ENCODE measurements at regions not wholly inside any gene's neighbourhood (a gene's known extent, or its start where the extent isn't known, plus 50 kb on each side); places are given as distances from the start of the nearest gene placed in this dataset.

- no peak overlapping the region for H2BK12ac ChIP-seq (ENCODE audit: insufficient read length, low read depth, low read length)
- WGBS (ENCODE audit: extremely low coverage, insufficient read length, low lambda C conversion rate): no CpG with 5 or more reads among the region's 3 CpGs
- H2AK5ac ChIP-seq (ENCODE audit: insufficient read length, low read length): no peak overlapping the region
- TF ChIP-seq, protein P1, sequence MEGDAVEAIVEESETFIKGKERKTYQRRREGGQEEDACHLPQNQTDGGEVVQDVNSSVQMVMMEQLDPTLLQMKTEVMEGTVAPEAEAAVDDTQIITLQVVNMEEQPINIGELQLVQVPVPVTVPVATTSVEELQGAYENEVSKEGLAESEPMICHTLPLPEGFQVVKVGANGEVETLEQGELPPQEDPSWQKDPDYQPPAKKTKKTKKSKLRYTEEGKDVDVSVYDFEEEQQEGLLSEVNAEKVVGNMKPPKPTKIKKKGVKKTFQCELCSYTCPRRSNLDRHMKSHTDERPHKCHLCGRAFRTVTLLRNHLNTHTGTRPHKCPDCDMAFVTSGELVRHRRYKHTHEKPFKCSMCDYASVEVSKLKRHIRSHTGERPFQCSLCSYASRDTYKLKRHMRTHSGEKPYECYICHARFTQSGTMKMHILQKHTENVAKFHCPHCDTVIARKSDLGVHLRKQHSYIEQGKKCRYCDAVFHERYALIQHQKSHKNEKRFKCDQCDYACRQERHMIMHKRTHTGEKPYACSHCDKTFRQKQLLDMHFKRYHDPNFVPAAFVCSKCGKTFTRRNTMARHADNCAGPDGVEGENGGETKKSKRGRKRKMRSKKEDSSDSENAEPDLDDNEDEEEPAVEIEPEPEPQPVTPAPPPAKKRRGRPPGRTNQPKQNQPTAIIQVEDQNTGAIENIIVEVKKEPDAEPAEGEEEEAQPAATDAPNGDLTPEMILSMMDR (conservative IDR thresholded peaks at IDR 0.05): no peak
- no peak overlapping the region for H3K4ac ChIP-seq (ENCODE audit: low read depth, low read length)
- Mint-ChIP-seq H3K27me3 (ENCODE audit: low read depth) (no peaks in the 10 kb centered on the region; the same call in 1 of the 2 replicates), H3K4me1 (no peaks in the 10 kb centered on the region), H3K4me3 (no peak overlapping the region), H3K36me3 (ENCODE audit: insufficient read depth in 1 of 3, low read depth in 3 of 3) (peaks cover 0 to 3% (median 0%) of the 10 kb centered on the region in 3 experiments; a peak in 2 of 7 replicates), H3K9me3 (peaks cover 6 to 8% of the 10 kb centered on the region in 2 experiments), H3K27ac (no peak overlapping the region)
- no peak overlapping the region for H3K23ac ChIP-seq (ENCODE audit: insufficient read length, low read depth, low read length)
- H4K5ac ChIP-seq (ENCODE audit: insufficient read length, low read depth, low read length): no peak overlapping the region
- no peak overlapping the region for H4K8ac ChIP-seq (replicated peaks; ENCODE audit: insufficient read length, low read depth, low read length)
- H3K27ac ChIP-seq (ENCODE audit: insufficient read length, low read depth, low read length): no peak overlapping the region
- H3K56ac ChIP-seq (ENCODE audit: insufficient read length, low read depth, low read length): no peak overlapping the region
- H2BK5ac ChIP-seq (ENCODE audit: insufficient read length, low read length): no peak overlapping the region
- no peak overlapping the region for H2BK120ac ChIP-seq (ENCODE audit: low read depth, low read length, poor library complexity, severe bottlenecking)
- no peaks in the 10 kb centered on the region for H3K4me1 ChIP-seq (ENCODE audit: insufficient read depth, low read length)
- H3K9ac ChIP-seq (ENCODE audit: extremely low read depth, insufficient read length, low read length): no peak overlapping the region
- no peak overlapping the region for H3K18ac ChIP-seq (ENCODE audit: insufficient read length, low read depth, low read length)
- H3K27me3 ChIP-seq (ENCODE audit: insufficient read depth, low read length): no peaks in the 10 kb centered on the region
- H3K14ac ChIP-seq (ENCODE audit: insufficient read depth, low read length): no peak overlapping the region
- no peak overlapping the region for H2BK20ac ChIP-seq (ENCODE audit: low read depth, low read length, poor library complexity, severe bottlenecking)
- no peaks in the 10 kb centered on the region for H4K20me1 ChIP-seq (ENCODE audit: control insufficient read depth, insufficient read depth, insufficient read length)
- no peak for DNase-seq
- no peaks in the 10 kb centered on the region for H3K9me3 ChIP-seq (ENCODE audit: control insufficient read depth, low read depth, low read length)
- H2AFZ ChIP-seq (ENCODE audit: low read length): no peak overlapping the region
- H4K91ac ChIP-seq (ENCODE audit: insufficient read length, low read depth, low read length): no peak overlapping the region
- H3K79me1 ChIP-seq (ENCODE audit: insufficient read depth, low read depth, low read length, poor library complexity, severe bottlenecking): no peaks in the 10 kb centered on the region
- no peaks in the 10 kb centered on the region for H3K79me2 ChIP-seq (ENCODE audit: insufficient read depth, low read length)
- H3K4me2 ChIP-seq (ENCODE audit: insufficient read depth, insufficient read length, low read length): no peak overlapping the region
- H3T11ph ChIP-seq (ENCODE audit: low read length): no peak overlapping the region
- H3K23me2 ChIP-seq (ENCODE audit: insufficient read length, low read depth, low read length, poor library complexity, severe bottlenecking): no peaks in the 10 kb centered on the region
- no peak overlapping the region for H2BK15ac ChIP-seq (ENCODE audit: low read depth, low read length)
These were observed 952.7 kb upstream of the SLIT2 start for GRCh38 chr4:19298998-19299397.
